ENCODE measurements at regions not wholly inside any gene's neighbourhood (a gene's known extent, or its start where the extent isn't known, plus 50 kb on each side); places are given as distances from the start of the nearest gene placed in this dataset.
A peak's percentile ranks its signal among the peaks of the same experiment; 100 is the strongest.

DNA sequence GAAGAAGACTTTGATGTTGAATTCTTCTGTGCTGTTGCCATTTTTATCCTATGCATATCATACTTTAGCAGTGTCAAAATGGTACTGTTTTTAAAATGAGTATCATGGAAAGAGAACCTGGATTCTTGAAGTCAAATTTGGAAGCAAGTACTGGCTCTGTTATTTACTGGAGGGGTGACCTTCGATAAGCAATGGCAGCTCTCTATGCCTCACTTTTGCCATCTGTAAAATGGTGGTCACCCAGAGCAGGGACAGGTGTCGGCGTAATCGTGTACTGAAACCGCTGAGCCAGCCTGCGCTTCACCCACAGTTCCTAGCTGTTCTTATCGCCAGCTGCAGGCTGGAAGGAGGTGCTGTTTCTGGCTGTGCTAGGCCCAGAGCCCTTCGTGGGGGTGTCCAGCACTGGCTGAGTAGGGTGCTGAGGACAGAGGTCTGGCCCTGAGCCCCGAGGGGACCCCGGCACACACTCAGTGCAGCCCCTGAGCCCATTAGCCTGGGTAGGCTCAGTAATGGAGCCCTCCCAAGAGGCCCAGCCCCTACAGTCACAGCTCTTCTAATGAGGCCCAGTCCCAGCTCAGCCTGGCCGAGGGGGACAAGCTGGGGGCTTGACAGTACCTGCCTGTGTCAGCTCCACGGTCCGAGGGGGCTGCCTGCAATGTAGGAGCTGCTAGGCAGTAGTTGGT lies 183.5 kb downstream of the PHETA1 start (continued):
- TF ChIP-seq, protein P1, sequence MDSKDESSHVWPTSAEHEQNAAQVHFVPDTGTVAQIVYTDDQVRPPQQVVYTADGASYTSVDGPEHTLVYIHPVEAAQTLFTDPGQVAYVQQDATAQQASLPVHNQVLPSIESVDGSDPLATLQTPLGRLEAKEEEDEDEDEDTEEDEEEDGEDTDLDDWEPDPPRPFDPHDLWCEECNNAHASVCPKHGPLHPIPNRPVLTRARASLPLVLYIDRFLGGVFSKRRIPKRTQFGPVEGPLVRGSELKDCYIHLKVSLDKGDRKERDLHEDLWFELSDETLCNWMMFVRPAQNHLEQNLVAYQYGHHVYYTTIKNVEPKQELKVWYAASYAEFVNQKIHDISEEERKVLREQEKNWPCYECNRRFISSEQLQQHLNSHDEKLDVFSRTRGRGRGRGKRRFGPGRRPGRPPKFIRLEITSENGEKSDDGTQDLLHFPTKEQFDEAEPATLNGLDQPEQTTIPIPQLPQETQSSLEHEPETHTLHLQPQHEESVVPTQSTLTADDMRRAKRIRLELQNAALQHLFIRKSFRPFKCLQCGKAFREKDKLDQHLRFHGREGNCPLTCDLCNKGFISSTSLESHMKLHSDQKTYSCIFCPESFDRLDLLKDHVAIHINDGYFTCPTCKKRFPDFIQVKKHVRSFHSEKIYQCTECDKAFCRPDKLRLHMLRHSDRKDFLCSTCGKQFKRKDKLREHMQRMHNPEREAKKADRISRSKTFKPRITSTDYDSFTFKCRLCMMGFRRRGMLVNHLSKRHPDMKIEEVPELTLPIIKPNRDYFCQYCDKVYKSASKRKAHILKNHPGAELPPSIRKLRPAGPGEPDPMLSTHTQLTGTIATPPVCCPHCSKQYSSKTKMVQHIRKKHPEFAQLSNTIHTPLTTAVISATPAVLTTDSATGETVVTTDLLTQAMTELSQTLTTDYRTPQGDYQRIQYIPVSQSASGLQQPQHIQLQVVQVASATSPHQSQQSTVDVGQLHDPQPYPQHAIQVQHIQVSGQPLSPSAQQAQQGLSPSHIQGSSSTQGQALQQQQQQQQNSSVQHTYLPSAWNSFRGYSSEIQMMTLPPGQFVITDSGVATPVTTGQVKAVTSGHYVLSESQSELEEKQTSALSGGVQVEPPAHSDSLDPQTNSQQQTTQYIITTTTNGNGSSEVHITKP (tag by site-specific recombination; IDR thresholded peaks at IDR 0.05) = no peak
- TF ChIP-seq, protein P2, sequence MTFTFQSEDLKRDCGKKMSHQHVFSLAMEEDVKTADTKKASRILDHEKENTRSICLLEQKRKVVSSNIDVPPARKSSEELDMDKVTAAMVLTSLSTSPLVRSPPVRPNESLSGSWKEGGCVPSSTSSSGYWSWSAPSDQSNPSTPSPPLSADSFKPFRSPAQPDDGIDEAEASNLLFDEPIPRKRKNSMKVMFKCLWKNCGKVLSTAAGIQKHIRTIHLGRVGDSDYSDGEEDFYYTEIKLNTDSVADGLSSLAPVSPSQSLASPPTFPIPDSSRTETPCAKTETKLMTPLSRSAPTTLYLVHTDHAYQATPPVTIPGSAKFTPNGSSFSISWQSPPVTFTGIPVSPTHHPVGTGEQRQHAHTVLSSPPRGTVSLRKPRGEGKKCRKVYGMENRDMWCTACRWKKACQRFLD (tag by site-specific recombination; IDR thresholded peaks at IDR 0.05) = no peak
- TF ChIP-seq BCL11B (tag by site-specific recombination; IDR thresholded peaks at IDR 0.05; ENCODE audit: low read depth) (no peak), ZNF404 (tag by site-specific recombination; IDR thresholded peaks at IDR 0.05) (no peak), GLIS1 (tag by site-specific recombination; IDR thresholded peaks at IDR 0.05) (no peak), ZBTB1 (tag by site-specific recombination; IDR thresholded peaks at IDR 0.05) (no peak)

DNA sequence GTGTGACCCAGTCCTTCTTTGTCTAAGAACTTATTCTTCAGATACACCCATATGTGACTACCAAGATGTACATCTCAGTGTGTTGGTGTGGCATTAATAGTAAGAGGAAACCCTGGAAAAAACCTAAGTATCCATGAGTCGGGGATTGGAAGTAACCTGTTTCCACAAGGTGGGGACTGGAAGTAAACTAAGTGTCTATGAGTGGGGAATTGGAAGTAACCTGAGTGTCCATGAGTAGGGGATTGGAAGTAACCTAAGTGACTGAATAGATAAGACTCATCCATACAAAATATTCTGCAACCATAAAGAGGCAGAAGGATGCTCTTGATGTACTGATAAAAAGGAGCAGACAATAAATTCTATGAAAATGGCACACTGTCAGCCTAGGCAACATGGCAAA lies 184.7 kb downstream of the PHETA1 start:
- POLR2A ChIA-PET = no interaction called here
- Histone ChIP-seq H3K4me1 (ENCODE audit: control insufficient read depth, insufficient read depth, low read length) (peaks cover 14% of the 10 kb centered on the region), H3K4me3 (ENCODE audit: low read depth, low read length) (no peak overlapping the region), H3K27ac (ENCODE audit: extremely low read depth, low read depth, low read length) (no peak overlapping the region), H3K36me3 (ENCODE audit: control insufficient read depth in 2 of 2, insufficient read depth in 1 of 2, low read length in 2 of 2) (no peaks in the 10 kb centered on the region), H3K9me3 (ENCODE audit: control insufficient read depth, insufficient read depth, low read depth, low read length) (no peaks in the 10 kb centered on the region)
- peak; percentile 96 for TF ChIP-seq MZF1 (tag by site-specific recombination; IDR thresholded peaks at IDR 0.05; ENCODE audit: borderline replicate concordance)
- TF ChIP-seq, protein P3, sequence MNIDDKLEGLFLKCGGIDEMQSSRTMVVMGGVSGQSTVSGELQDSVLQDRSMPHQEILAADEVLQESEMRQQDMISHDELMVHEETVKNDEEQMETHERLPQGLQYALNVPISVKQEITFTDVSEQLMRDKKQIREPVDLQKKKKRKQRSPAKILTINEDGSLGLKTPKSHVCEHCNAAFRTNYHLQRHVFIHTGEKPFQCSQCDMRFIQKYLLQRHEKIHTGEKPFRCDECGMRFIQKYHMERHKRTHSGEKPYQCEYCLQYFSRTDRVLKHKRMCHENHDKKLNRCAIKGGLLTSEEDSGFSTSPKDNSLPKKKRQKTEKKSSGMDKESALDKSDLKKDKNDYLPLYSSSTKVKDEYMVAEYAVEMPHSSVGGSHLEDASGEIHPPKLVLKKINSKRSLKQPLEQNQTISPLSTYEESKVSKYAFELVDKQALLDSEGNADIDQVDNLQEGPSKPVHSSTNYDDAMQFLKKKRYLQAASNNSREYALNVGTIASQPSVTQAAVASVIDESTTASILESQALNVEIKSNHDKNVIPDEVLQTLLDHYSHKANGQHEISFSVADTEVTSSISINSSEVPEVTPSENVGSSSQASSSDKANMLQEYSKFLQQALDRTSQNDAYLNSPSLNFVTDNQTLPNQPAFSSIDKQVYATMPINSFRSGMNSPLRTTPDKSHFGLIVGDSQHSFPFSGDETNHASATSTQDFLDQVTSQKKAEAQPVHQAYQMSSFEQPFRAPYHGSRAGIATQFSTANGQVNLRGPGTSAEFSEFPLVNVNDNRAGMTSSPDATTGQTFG (tag by site-specific recombination; IDR thresholded peaks at IDR 0.05; ENCODE audit: borderline replicate concordance) = no peak
- CTCF ChIA-PET = no interaction called here

DNA sequence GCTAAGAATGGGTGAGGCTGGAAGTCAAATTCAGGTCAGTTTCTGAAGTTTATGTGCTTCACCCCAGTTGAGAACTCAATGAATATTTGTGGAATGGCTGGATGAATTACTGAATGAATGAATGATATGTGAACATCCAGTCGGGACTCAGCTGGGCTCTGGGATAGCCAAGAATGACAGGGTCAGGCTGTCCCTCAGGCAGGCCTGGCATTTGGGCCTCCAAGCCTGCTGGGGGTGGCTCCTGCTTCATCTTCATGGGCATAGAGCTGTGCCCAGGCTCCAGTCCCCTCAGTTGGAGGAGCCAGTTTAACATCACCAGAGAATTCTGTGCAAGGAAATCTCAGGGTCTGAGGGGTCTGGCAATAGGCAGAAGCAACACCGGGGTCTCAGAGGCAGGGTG lies 185.8 kb downstream of the PHETA1 start:
- CTCF ChIA-PET = interaction anchor here (0.6 to 1.0 kb wide), 2 partner anchors 85 to 118 kb away, joined by 3 to 9 read pairs; no protein-coding TSS in a partner anchor
- Histone ChIP-seq H3K27ac (ENCODE audit: extremely low read depth, low read depth, low read length) (no peak overlapping the region), H3K9me3 (ENCODE audit: control insufficient read depth, insufficient read depth, low read depth, low read length) (no peaks in the 10 kb centered on the region), H3K4me1 (ENCODE audit: control insufficient read depth, insufficient read depth, low read length) (peaks cover 14% of the 10 kb centered on the region), H3K4me3 (ENCODE audit: low read depth, low read length) (no peak overlapping the region), H3K36me3 (ENCODE audit: control insufficient read depth in 2 of 2, insufficient read depth in 1 of 2, low read length in 2 of 2) (no peaks in the 10 kb centered on the region)
- POLR2A ChIA-PET = no interaction called here
- TF ChIP-seq, protein P4, sequence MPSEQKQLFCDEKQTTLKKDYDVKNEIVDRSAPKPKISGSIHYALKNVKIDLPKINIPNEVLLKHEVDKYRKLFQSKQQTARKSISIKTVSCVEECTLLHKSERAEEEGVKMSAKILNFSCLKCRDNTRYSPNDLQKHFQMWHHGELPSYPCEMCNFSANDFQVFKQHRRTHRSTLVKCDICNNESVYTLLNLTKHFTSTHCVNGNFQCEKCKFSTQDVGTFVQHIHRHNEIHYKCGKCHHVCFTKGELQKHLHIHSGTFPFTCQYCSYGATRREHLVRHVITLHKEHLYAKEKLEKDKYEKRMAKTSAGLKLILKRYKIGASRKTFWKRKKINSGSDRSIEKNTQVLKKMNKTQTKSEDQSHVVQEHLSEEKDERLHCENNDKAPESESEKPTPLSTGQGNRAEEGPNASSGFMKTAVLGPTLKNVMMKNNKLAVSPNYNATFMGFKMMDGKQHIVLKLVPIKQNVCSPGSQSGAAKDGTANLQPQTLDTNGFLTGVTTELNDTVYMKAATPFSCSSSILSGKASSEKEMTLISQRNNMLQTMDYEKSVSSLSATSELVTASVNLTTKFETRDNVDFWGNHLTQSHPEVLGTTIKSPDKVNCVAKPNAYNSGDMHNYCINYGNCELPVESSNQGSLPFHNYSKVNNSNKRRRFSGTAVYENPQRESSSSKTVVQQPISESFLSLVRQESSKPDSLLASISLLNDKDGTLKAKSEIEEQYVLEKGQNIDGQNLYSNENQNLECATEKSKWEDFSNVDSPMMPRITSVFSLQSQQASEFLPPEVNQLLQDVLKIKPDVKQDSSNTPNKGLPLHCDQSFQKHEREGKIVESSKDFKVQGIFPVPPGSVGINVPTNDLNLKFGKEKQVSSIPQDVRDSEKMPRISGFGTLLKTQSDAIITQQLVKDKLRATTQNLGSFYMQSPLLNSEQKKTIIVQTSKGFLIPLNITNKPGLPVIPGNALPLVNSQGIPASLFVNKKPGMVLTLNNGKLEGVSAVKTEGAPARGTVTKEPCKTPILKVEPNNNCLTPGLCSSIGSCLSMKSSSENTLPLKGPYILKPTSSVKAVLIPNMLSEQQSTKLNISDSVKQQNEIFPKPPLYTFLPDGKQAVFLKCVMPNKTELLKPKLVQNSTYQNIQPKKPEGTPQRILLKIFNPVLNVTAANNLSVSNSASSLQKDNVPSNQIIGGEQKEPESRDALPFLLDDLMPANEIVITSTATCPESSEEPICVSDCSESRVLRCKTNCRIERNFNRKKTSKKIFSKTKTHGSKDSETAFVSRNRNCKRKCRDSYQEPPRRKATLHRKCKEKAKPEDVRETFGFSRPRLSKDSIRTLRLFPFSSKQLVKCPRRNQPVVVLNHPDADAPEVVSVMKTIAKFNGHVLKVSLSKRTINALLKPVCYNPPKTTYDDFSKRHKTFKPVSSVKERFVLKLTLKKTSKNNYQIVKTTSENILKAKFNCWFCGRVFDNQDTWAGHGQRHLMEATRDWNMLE (tag by site-specific recombination; conservative IDR thresholded peaks at IDR 0.05; ENCODE audit: low read depth) = no peak
- TF ChIP-seq ZNF48 (tag by site-specific recombination; IDR thresholded peaks at IDR 0.05) (no peak), ZNF202 (tag by site-specific recombination; IDR thresholded peaks at IDR 0.05; ENCODE audit: borderline replicate concordance) (no peak)
- TF ChIP-seq, protein P5, sequence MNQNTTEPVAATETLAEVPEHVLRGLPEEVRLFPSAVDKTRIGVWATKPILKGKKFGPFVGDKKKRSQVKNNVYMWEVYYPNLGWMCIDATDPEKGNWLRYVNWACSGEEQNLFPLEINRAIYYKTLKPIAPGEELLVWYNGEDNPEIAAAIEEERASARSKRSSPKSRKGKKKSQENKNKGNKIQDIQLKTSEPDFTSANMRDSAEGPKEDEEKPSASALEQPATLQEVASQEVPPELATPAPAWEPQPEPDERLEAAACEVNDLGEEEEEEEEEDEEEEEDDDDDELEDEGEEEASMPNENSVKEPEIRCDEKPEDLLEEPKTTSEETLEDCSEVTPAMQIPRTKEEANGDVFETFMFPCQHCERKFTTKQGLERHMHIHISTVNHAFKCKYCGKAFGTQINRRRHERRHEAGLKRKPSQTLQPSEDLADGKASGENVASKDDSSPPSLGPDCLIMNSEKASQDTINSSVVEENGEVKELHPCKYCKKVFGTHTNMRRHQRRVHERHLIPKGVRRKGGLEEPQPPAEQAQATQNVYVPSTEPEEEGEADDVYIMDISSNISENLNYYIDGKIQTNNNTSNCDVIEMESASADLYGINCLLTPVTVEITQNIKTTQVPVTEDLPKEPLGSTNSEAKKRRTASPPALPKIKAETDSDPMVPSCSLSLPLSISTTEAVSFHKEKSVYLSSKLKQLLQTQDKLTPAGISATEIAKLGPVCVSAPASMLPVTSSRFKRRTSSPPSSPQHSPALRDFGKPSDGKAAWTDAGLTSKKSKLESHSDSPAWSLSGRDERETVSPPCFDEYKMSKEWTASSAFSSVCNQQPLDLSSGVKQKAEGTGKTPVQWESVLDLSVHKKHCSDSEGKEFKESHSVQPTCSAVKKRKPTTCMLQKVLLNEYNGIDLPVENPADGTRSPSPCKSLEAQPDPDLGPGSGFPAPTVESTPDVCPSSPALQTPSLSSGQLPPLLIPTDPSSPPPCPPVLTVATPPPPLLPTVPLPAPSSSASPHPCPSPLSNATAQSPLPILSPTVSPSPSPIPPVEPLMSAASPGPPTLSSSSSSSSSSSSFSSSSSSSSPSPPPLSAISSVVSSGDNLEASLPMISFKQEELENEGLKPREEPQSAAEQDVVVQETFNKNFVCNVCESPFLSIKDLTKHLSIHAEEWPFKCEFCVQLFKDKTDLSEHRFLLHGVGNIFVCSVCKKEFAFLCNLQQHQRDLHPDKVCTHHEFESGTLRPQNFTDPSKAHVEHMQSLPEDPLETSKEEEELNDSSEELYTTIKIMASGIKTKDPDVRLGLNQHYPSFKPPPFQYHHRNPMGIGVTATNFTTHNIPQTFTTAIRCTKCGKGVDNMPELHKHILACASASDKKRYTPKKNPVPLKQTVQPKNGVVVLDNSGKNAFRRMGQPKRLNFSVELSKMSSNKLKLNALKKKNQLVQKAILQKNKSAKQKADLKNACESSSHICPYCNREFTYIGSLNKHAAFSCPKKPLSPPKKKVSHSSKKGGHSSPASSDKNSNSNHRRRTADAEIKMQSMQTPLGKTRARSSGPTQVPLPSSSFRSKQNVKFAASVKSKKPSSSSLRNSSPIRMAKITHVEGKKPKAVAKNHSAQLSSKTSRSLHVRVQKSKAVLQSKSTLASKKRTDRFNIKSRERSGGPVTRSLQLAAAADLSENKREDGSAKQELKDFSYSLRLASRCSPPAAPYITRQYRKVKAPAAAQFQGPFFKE (tag by site-specific recombination; IDR thresholded peaks at IDR 0.05; ENCODE audit: borderline replicate concordance) = no peak

All from HEK293 (cell line).